ENCODE measurements at regions not wholly inside any gene's neighbourhood (a gene's known extent, or its start where the extent isn't known, plus 50 kb on each side); places are given as distances from the start of the nearest gene placed in this dataset.

DNA sequence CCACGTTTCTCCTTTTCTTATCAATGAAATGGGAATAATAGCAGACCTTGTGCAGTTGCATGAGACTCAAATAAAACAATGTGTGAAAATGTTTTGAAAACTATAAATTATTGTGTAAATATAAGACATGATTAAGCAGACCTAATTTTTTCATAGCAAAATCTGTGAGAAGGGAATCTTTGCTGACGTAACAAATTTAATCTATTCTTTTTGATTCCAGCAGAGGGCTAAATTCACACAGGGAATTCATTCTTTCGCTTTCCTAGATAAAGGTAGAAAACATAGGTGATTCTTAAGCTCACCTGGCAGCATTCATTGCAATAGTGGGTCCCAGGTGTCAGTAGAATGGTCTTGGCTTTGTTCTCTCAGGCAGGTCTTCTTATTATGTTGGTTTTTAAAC is 450.0 kb upstream of the GCFC2 start:
- TF ChIP-seq, protein P1, sequence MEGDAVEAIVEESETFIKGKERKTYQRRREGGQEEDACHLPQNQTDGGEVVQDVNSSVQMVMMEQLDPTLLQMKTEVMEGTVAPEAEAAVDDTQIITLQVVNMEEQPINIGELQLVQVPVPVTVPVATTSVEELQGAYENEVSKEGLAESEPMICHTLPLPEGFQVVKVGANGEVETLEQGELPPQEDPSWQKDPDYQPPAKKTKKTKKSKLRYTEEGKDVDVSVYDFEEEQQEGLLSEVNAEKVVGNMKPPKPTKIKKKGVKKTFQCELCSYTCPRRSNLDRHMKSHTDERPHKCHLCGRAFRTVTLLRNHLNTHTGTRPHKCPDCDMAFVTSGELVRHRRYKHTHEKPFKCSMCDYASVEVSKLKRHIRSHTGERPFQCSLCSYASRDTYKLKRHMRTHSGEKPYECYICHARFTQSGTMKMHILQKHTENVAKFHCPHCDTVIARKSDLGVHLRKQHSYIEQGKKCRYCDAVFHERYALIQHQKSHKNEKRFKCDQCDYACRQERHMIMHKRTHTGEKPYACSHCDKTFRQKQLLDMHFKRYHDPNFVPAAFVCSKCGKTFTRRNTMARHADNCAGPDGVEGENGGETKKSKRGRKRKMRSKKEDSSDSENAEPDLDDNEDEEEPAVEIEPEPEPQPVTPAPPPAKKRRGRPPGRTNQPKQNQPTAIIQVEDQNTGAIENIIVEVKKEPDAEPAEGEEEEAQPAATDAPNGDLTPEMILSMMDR (IDR thresholded peaks at IDR 0.05) = no peak
- TF ChIP-seq POLR2A (IDR thresholded peaks at IDR 0.05) = no peak
